ENCODE measurements at regions not wholly inside any gene's neighbourhood (a gene's known extent, or its start where the extent isn't known, plus 50 kb on each side); places are given as distances from the start of the nearest gene placed in this dataset.

DNA sequence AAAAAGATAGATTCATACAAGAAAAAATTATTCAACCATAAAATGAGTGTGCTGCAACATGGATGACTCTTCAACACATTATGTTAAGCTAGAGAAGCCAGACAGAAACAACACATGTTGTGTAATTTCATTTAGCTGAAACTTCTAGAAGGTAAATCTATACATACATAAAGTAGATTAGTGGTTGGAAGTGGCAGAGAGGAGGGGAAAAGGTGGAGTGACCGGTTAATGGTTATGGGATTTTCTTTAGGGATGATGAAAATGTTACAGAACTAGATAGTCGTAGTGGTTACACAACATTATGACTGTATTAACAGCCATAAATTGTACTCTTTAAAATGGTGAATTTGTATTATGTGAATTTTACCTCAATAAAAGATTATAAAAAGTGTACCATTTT, 304.1 kb upstream of the SLC35B3 start:
- no peak for DNase-seq (ENCODE audit: low spot score)
- H3K27ac ChIP-seq (ENCODE audit: poor library complexity, severe bottlenecking) = no peak overlapping the region
- no peaks in the 10 kb centered on the region for H3K9me3 ChIP-seq (ENCODE audit: severe bottlenecking)
- TF ChIP-seq, protein P1, sequence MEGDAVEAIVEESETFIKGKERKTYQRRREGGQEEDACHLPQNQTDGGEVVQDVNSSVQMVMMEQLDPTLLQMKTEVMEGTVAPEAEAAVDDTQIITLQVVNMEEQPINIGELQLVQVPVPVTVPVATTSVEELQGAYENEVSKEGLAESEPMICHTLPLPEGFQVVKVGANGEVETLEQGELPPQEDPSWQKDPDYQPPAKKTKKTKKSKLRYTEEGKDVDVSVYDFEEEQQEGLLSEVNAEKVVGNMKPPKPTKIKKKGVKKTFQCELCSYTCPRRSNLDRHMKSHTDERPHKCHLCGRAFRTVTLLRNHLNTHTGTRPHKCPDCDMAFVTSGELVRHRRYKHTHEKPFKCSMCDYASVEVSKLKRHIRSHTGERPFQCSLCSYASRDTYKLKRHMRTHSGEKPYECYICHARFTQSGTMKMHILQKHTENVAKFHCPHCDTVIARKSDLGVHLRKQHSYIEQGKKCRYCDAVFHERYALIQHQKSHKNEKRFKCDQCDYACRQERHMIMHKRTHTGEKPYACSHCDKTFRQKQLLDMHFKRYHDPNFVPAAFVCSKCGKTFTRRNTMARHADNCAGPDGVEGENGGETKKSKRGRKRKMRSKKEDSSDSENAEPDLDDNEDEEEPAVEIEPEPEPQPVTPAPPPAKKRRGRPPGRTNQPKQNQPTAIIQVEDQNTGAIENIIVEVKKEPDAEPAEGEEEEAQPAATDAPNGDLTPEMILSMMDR (IDR thresholded peaks at IDR 0.05; ENCODE audit: poor library complexity, severe bottlenecking) = no peak
- ATAC-seq (ENCODE audit: low read depth) = no peak
- H3K27me3 ChIP-seq (ENCODE audit: insufficient read depth, poor library complexity, severe bottlenecking) = no peaks in the 10 kb centered on the region
- no peaks in the 10 kb centered on the region for H3K4me1 ChIP-seq (ENCODE audit: insufficient read depth, poor library complexity, severe bottlenecking)
- no peaks in the 10 kb centered on the region for H3K36me3 ChIP-seq (ENCODE audit: low read depth)
- no peak overlapping the region for H3K4me3 ChIP-seq (ENCODE audit: severe bottlenecking)

DNA sequence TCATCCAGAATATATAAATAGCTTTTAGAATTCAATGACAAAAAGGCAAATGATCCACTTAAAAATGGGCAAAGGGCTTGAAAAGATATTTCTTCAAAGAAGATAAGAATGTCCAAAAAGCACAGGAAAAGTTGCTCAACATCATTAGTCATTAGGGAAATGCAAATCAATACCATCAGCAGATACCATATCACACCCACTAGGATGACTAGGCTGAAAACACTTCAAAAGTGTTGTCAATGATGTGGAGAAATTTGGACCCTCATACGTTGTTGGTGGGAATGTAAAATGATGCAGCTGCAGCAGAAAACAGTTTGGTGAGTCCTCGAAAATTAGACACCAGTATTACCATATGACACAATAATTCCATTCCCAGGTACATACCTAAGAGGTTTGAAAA, 303.6 kb upstream of the SLC35B3 start:
- H3K4me1 ChIP-seq (ENCODE audit: insufficient read depth, poor library complexity, severe bottlenecking) = no peaks in the 10 kb centered on the region
- no peaks in the 10 kb centered on the region for H3K36me3 ChIP-seq (ENCODE audit: low read depth)
- ATAC-seq (ENCODE audit: low read depth) = no peak

DNA sequence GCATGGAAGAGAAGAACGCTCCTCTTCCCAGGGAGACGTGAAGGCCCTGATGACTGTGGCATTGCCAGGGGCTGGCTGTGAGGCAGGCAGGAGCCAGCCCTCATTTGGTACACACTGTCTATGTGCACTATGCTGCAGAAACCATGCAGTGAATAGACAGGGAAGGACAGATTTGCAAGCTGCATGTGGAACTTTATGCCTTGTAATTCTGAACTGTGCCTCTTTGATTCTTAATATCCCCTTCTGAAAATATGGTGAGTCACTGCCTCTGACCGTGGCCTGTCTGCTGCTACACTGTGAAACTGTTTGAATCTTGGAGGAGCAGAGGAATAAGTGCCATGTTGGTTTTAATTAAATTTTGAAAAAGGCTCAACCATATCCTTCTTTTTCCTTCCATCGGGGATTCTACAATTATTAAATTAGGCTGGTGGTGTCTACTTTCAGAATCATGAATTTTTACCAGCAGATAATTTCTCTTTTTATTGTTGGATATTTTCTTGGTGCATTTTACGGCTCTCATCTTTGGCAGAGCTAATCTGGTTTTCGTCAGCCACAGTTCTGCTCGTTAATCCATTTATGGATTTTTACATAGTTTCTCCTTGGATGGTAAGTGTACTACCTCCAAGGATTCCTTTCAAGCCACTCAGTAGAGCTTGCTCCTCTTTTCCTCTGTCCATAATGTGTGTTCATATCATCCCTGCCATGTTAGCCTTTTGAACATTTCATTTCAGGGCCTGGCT, 301.0 kb upstream of the SLC35B3 start:
- Histone ChIP-seq H3K36me3 (ENCODE audit: low read depth) (no peaks in the 10 kb centered on the region), H3K27ac (ENCODE audit: poor library complexity, severe bottlenecking) (no peak overlapping the region), H3K4me3 (ENCODE audit: severe bottlenecking) (no peak overlapping the region), H3K4me1 (ENCODE audit: insufficient read depth, poor library complexity, severe bottlenecking) (no peaks in the 10 kb centered on the region), H3K9me3 (ENCODE audit: severe bottlenecking) (no peaks in the 10 kb centered on the region), H3K27me3 (ENCODE audit: insufficient read depth, poor library complexity, severe bottlenecking) (no peaks in the 10 kb centered on the region)
- TF ChIP-seq, protein P1 (IDR thresholded peaks at IDR 0.05; ENCODE audit: poor library complexity, severe bottlenecking) = no peak
- DNase-seq (ENCODE audit: low spot score) = no peak
- ATAC-seq (ENCODE audit: low read depth) = no peak

More for the DNA sequence above, 303.6 kb upstream of the SLC35B3 start:
- H3K27me3 ChIP-seq (ENCODE audit: insufficient read depth, poor library complexity, severe bottlenecking) = no peaks in the 10 kb centered on the region
- TF ChIP-seq, protein P1 (IDR thresholded peaks at IDR 0.05; ENCODE audit: poor library complexity, severe bottlenecking) = no peak
- no peak overlapping the region for H3K4me3 ChIP-seq (ENCODE audit: severe bottlenecking)
- no peaks in the 10 kb centered on the region for H3K9me3 ChIP-seq (ENCODE audit: severe bottlenecking)
- H3K27ac ChIP-seq (ENCODE audit: poor library complexity, severe bottlenecking) = no peak overlapping the region
- no peak for DNase-seq (ENCODE audit: low spot score)

DNA sequence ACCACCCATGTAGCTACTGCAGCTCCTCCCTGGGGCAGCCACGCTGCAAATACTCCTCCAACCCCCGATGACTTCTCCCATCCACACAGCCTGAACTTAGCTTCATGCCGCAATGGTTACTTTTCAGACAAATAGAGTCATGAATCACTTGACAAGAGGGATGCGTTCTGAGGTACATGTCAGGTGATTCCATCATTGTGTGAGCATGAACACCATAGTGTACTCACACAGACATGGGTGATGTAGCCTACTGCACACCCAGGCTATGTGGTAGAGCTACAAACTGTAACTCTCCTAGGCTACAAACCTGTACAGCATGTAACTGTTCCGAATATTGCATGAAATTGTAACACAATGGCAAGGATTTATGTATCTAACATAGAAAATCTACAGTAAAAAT, 298.5 kb upstream of the SLC35B3 start:
- H3K4me1 ChIP-seq (ENCODE audit: insufficient read depth, poor library complexity, severe bottlenecking) = no peaks in the 10 kb centered on the region
- TF ChIP-seq, protein P1 (IDR thresholded peaks at IDR 0.05; ENCODE audit: poor library complexity, severe bottlenecking) = no peak
- H3K36me3 ChIP-seq (ENCODE audit: low read depth) = no peaks in the 10 kb centered on the region
- H3K4me3 ChIP-seq (ENCODE audit: severe bottlenecking) = no peak overlapping the region
- H3K9me3 ChIP-seq (ENCODE audit: severe bottlenecking) = no peaks in the 10 kb centered on the region
- no peak overlapping the region for H3K27ac ChIP-seq (ENCODE audit: poor library complexity, severe bottlenecking)
- no peaks in the 10 kb centered on the region for H3K27me3 ChIP-seq (ENCODE audit: insufficient read depth, poor library complexity, severe bottlenecking)
- no peak for DNase-seq (ENCODE audit: low spot score)
- no peak for ATAC-seq (ENCODE audit: low read depth)

GRCh38 chr6:8731874-8732273, 296.5 kb upstream of the SLC35B3 start:
- Histone ChIP-seq H3K4me1 (ENCODE audit: insufficient read depth, poor library complexity, severe bottlenecking) (no peaks in the 10 kb centered on the region), H3K4me3 (ENCODE audit: severe bottlenecking) (no peak overlapping the region), H3K27me3 (ENCODE audit: insufficient read depth, poor library complexity, severe bottlenecking) (no peaks in the 10 kb centered on the region), H3K36me3 (ENCODE audit: low read depth) (no peaks in the 10 kb centered on the region), H3K27ac (ENCODE audit: poor library complexity, severe bottlenecking) (no peak overlapping the region), H3K9me3 (ENCODE audit: severe bottlenecking) (no peaks in the 10 kb centered on the region)
- ATAC-seq (ENCODE audit: low read depth) = no peak
- TF ChIP-seq, protein P1 (IDR thresholded peaks at IDR 0.05; ENCODE audit: poor library complexity, severe bottlenecking) = no peak
- DNase-seq (ENCODE audit: low spot score) = no peak
